ENCODE measurements at regions not wholly inside any gene's neighbourhood (a gene's known extent, or its start where the extent isn't known, plus 50 kb on each side); places are given as distances from the start of the nearest gene placed in this dataset.

- no peak for DNase-seq
Measured at GRCh38 chr6:122028933-122029522, 370.4 kb upstream of the HSF2 start.

GRCh38 chr6:122033564-122034181 is 365.8 kb upstream of the HSF2 start:
- peak; percentile 82 for DNase-seq

- no peak for DNase-seq
Measured at GRCh38 chr6:122035173-122035572, 364.3 kb upstream of the HSF2 start.

GRCh38 chr6:122040261-122040660 is 359.2 kb upstream of the HSF2 start:
- no peak for DNase-seq

GRCh38 chr6:122042380-122042779 is 357.1 kb upstream of the HSF2 start:
- DNase-seq = no peak

- DNase-seq = peak; percentile 42
Measured at GRCh38 chr6:122042960-122043735, 356.3 kb upstream of the HSF2 start.

GRCh38 chr6:122048570-122048969 is 350.9 kb upstream of the HSF2 start:
- no peak for DNase-seq

GRCh38 chr6:122049341-122049740 is 350.1 kb upstream of the HSF2 start:
- peak; percentile 31 for DNase-seq

GRCh38 chr6:122050242-122050755 is 349.2 kb upstream of the HSF2 start:
- DNase-seq = peak; percentile 56

- DNase-seq = no peak
Measured at GRCh38 chr6:122052346-122052900, 347.0 kb upstream of the HSF2 start.

- DNase-seq = peak; percentile 18
Measured at GRCh38 chr6:122059918-122060317, 339.5 kb upstream of the HSF2 start.

GRCh38 chr6:122061855-122062254 is 337.6 kb upstream of the HSF2 start:
- no peak for DNase-seq

GRCh38 chr6:122063076-122063475 is 336.4 kb upstream of the HSF2 start:
- DNase-seq = no peak

- DNase-seq = no peak
Measured at GRCh38 chr6:122063761-122064160, 335.7 kb upstream of the HSF2 start.

- no peak for DNase-seq
Measured at GRCh38 chr6:122066200-122066599, 333.3 kb upstream of the HSF2 start.

- no peak for DNase-seq
Measured at GRCh38 chr6:122068291-122068769, 331.1 kb upstream of the HSF2 start.

- no peak for DNase-seq
Measured at GRCh38 chr6:122069932-122070331, 329.5 kb upstream of the HSF2 start.

GRCh38 chr6:122072014-122072647 is 327.3 kb upstream of the HSF2 start:
- DNase-seq = no peak

- DNase-seq = no peak
Measured at GRCh38 chr6:122075084-122075838, 324.2 kb upstream of the HSF2 start.

GRCh38 chr6:122075917-122076316 is 323.5 kb upstream of the HSF2 start:
- DNase-seq = no peak

GRCh38 chr6:122077603-122078002 is 321.8 kb upstream of the HSF2 start:
- DNase-seq = no peak

GRCh38 chr6:122078481-122078880 is 321.0 kb upstream of the HSF2 start:
- no peak for DNase-seq

All from OCI-M1 (cell line).